GM23248 (cell line): ENCODE measurements at regions not wholly inside any gene's neighbourhood (a gene's known extent, or its start where the extent isn't known, plus 50 kb on each side); places are given as distances from the start of the nearest gene placed in this dataset.

ENCODE experiments used
- DNase-seq: peaks from one replicate; pipeline ENCODE4 v3.0.0-alpha.2; 2015
- H2AFZ ChIP-seq: fragments of 200-600 bp; sonication (generic); 2 replicates; pipeline ENCODE4 v1.6.1; 2016; ENCODE audit warnings: antibody characterized with exemption
- H3F3A ChIP-seq: fragments of 200-600 bp; sonication (generic); 2 replicates; pipeline ENCODE4 v1.6.1; 2016; ENCODE audit warnings: mild to moderate bottlenecking, antibody characterized with exemption, mixed run types; ENCODE audit not compliant: insufficient read depth
- H3K27ac ChIP-seq: fragments of 200-600 bp; sonication (generic); 2 replicates; pipeline ENCODE4 v1.5.1; 2016; ENCODE audit warnings: mild to moderate bottlenecking
- H3K27me3 ChIP-seq: fragments of 200-600 bp; sonication (generic); replicated peaks from 2 replicates; pipeline ENCODE4 v1.6.1; 2016; ENCODE audit warnings: mild to moderate bottlenecking; ENCODE audit not compliant: insufficient read depth
- H3K36me3 ChIP-seq: fragments of 200-600 bp; sonication (generic); 2 replicates; pipeline ENCODE4 v1.6.1; 2016; ENCODE audit warnings: low read depth, mild to moderate bottlenecking
- H3K4me1 ChIP-seq: fragments of 200-600 bp; sonication (generic); 2 replicates; pipeline ENCODE4 v1.6.1; 2016; ENCODE audit warnings: mild to moderate bottlenecking; ENCODE audit not compliant: insufficient read depth
- H3K4me2 ChIP-seq: fragments of 200-600 bp; sonication (generic); one replicate; pipeline ENCODE4 v1.6.1; 2016; ENCODE audit warnings: mild to moderate bottlenecking; ENCODE audit not compliant: unreplicated experiment
- H3K4me3 ChIP-seq: fragments of 200-600 bp; sonication (generic); 2 replicates; pipeline ENCODE4 v1.5.1; 2016; ENCODE audit warnings: mild to moderate bottlenecking
- H3K79me2 ChIP-seq: fragments of 200-600 bp; sonication (generic); 2 replicates; pipeline ENCODE4 v1.6.1; 2016; ENCODE audit warnings: mild to moderate bottlenecking; ENCODE audit not compliant: insufficient read depth
- H3K9ac ChIP-seq: fragments of 200-600 bp; sonication (generic); 2 replicates; pipeline ENCODE4 v1.6.1; 2016; ENCODE audit warnings: mild to moderate bottlenecking
- H3K9me2 ChIP-seq: fragments of 200-600 bp; sonication (generic); 2 replicates; pipeline ENCODE4 v1.6.1; 2016; ENCODE audit warnings: mixed run types, mild to moderate bottlenecking, moderate library complexity; ENCODE audit not compliant: insufficient read depth
- H3K9me3 ChIP-seq: fragments of 200-600 bp; sonication (generic); one replicate; pipeline ENCODE4 v1.6.1; 2017; ENCODE audit warnings: low read depth
- H4K20me1 ChIP-seq: fragments of 200-600 bp; sonication (generic); 2 replicates; pipeline ENCODE4 v1.6.0; 2016; ENCODE audit not compliant: insufficient read depth
- EZH2 ChIP-seq: fragments of 200-600 bp; sonication (generic); IDR thresholded peaks from 2 replicates; pipeline ENCODE4 v1.6.1; 2018; ENCODE audit warnings: antibody characterized with exemption, mild to moderate bottlenecking; ENCODE audit not compliant: insufficient read depth, poor library complexity, severe bottlenecking
- EZH2phosphoT487 ChIP-seq: fragments of 200-600 bp; sonication (generic); IDR thresholded peaks from 2 replicates; pipeline ENCODE4 v1.6.1; 2018; ENCODE audit warnings: antibody characterized with exemption, moderate library complexity, mild to moderate bottlenecking, low read depth; ENCODE audit not compliant: insufficient read depth
- WGBS, 2 experiments: methylation state at CpG; one replicate each; pipeline ENCODE4 v1.1.6; 2015 to 2017; ENCODE audit warnings: low lambda C conversion rate in 2 of 2, low coverage in 1 of 2; ENCODE audit errors: missing lambda C conversion rate in 2 of 2; 5-methylcytosine and 5-hydroxymethylcytosine counted together
- in situ Hi-C: fragments of 300-500 bp; cut with MboI; formaldehyde crosslinking; loops from 2 replicates; pipeline ENCODE4 v1.15.0; 2020

- Histone ChIP-seq H3K9ac (no peak overlapping the region), H2AFZ (no peak overlapping the region), H3K36me3 (no peaks in the 10 kb centered on the region), H3K4me1 (no peaks in the 10 kb centered on the region), H3K9me3 (no peaks in the 10 kb centered on the region), H3K79me2 (no peaks in the 10 kb centered on the region), H3F3A (no peaks in the 10 kb centered on the region), H3K27me3 (no peaks in the 10 kb centered on the region), H3K27ac (no peak overlapping the region), H4K20me1 (no peaks in the 10 kb centered on the region), H3K4me3 (no peak overlapping the region), H3K4me2 (no peak overlapping the region), H3K9me2 (no peaks in the 10 kb centered on the region)
- no peak for DNase-seq
- TF ChIP-seq EZH2, result no peak
- TF ChIP-seq EZH2phosphoT487, result no peak
- in situ Hi-C loops, result no loop called here
Observed at GRCh38 chr20:8969146-8969583, 99.7 kb upstream of the PLCB4 start.

GRCh38 chr20:8971669-8972316, 97.1 kb upstream of the PLCB4 start:
- H3K36me3 ChIP-seq, result no peaks in the 10 kb centered on the region
- H3K4me1 ChIP-seq, result no peaks in the 10 kb centered on the region
- no peaks in the 10 kb centered on the region for H3K9me2 ChIP-seq
- DNase-seq, result no peak
- H3K4me3 ChIP-seq, result no peak overlapping the region
- H3K9me3 ChIP-seq, result no peaks in the 10 kb centered on the region
- WGBS, 2 experiments, result 90% methylated on average over 4 of the region's 4 CpGs
- in situ Hi-C loops, result no loop called here
- H3K9ac ChIP-seq, result no peak overlapping the region
- H3K4me2 ChIP-seq, result no peak overlapping the region
- no peaks in the 10 kb centered on the region for H4K20me1 ChIP-seq
- no peaks in the 10 kb centered on the region for H3K27me3 ChIP-seq
- H3K79me2 ChIP-seq, result no peaks in the 10 kb centered on the region
- no peaks in the 10 kb centered on the region for H3F3A ChIP-seq
- TF ChIP-seq EZH2phosphoT487, result no peak
- TF ChIP-seq EZH2, result no peak
- no peak overlapping the region for H2AFZ ChIP-seq
- H3K27ac ChIP-seq, result no peak overlapping the region

- H3K4me3 ChIP-seq, result no peak overlapping the region
- no peaks in the 10 kb centered on the region for H3K36me3 ChIP-seq
- DNase-seq, result no peak
- no peak overlapping the region for H2AFZ ChIP-seq
- H4K20me1 ChIP-seq, result no peaks in the 10 kb centered on the region
- 88 to 93% methylated on average over 4 of the region's 4 CpGs for WGBS, 2 experiments
- TF ChIP-seq EZH2phosphoT487, result no peak
- no peak for TF ChIP-seq EZH2
- H3K79me2 ChIP-seq, result no peaks in the 10 kb centered on the region
- H3K9ac ChIP-seq, result no peak overlapping the region
- no peaks in the 10 kb centered on the region for H3F3A ChIP-seq
- H3K4me1 ChIP-seq, result no peaks in the 10 kb centered on the region
- H3K27me3 ChIP-seq, result no peaks in the 10 kb centered on the region
- H3K9me2 ChIP-seq, result no peaks in the 10 kb centered on the region
- in situ Hi-C loops, result no loop called here
- no peak overlapping the region for H3K27ac ChIP-seq
- no peaks in the 10 kb centered on the region for H3K9me3 ChIP-seq
- no peak overlapping the region for H3K4me2 ChIP-seq
Observed at GRCh38 chr20:8972963-8973705, 95.8 kb upstream of the PLCB4 start.

- in situ Hi-C loops, result no loop called here
- H2AFZ ChIP-seq, result no peak overlapping the region
- no peaks in the 10 kb centered on the region for H3K9me3 ChIP-seq
- H3K27ac ChIP-seq, result no peak overlapping the region
- no peak overlapping the region for H3K9ac ChIP-seq
- no peak for DNase-seq
- no peak overlapping the region for H3K4me3 ChIP-seq
- no peaks in the 10 kb centered on the region for H3K27me3 ChIP-seq
- H3K79me2 ChIP-seq, result no peaks in the 10 kb centered on the region
- no peaks in the 10 kb centered on the region for H3K4me1 ChIP-seq
- no peaks in the 10 kb centered on the region for H3K9me2 ChIP-seq
- H3K4me2 ChIP-seq, result no peak overlapping the region
- no peaks in the 10 kb centered on the region for H3K36me3 ChIP-seq
- TF ChIP-seq EZH2, result no peak
- TF ChIP-seq EZH2phosphoT487, result no peak
- WGBS, 2 experiments, result 60 to 70% methylated on average over 2 of the region's 2 CpGs
- H4K20me1 ChIP-seq, result no peaks in the 10 kb centered on the region
- H3F3A ChIP-seq, result no peaks in the 10 kb centered on the region
Observed at GRCh38 chr20:8974009-8974708, 94.7 kb upstream of the PLCB4 start.
